GM19240 (cell line): ENCODE measurements at regions not wholly inside any gene's neighbourhood (a gene's known extent, or its start where the extent isn't known, plus 50 kb on each side); places are given as distances from the start of the nearest gene placed in this dataset.

Source experiments
- DNase-seq: peaks from one replicate; pipeline ENCODE4 v3.0.0; 2011; ENCODE audit warnings: low spot score; ENCODE audit not compliant: insufficient read length

GRCh38 chr11:59302991-59303390 is 55.7 kb upstream of the OR5AN1 start:
- DNase-seq, result no peak

GRCh38 chr11:59295435-59295834 is 63.3 kb upstream of the OR5AN1 start:
- DNase-seq, result no peak

GRCh38 chr11:59292611-59293010 is 66.1 kb upstream of the OR5AN1 start:
- DNase-seq, result no peak

GRCh38 chr11:59291228-59291627 is 67.5 kb upstream of the OR5AN1 start:
- DNase-seq, result no peak

GRCh38 chr11:59289356-59290181 is 69.1 kb upstream of the OR5AN1 start:
- no peak for DNase-seq

GRCh38 chr11:59285716-59286260 is 72.9 kb upstream of the OR5AN1 start:
- DNase-seq, result no peak

GRCh38 chr11:59284773-59285129 is 72.0 kb upstream of the MPEG1 start:
- DNase-seq, result no peak

GRCh38 chr11:59283825-59284772 is 71.4 kb upstream of the MPEG1 start:
- DNase-seq, result peak; percentile 43

GRCh38 chr11:59283311-59283710 is 70.6 kb upstream of the MPEG1 start:
- no peak for DNase-seq

- DNase-seq, result no peak
Observed at GRCh38 chr11:59281177-59281576, 68.5 kb upstream of the MPEG1 start.

- no peak for DNase-seq
Observed at GRCh38 chr11:59273373-59273841, 60.7 kb upstream of the MPEG1 start.

GRCh38 chr11:59272771-59273372 is 60.1 kb upstream of the MPEG1 start:
- DNase-seq, result no peak

- no peak for DNase-seq
Observed at GRCh38 chr11:59271811-59272327, 59.1 kb upstream of the MPEG1 start.

GRCh38 chr11:59271247-59271755 is 58.6 kb upstream of the MPEG1 start:
- DNase-seq, result no peak

- DNase-seq, result no peak
Observed at GRCh38 chr11:59267736-59268475, 55.2 kb upstream of the MPEG1 start.

- no peak for DNase-seq
Observed at GRCh38 chr11:59267196-59267595, 54.5 kb upstream of the MPEG1 start.

GRCh38 chr11:59266491-59266890 is 53.8 kb upstream of the MPEG1 start:
- no peak for DNase-seq

- DNase-seq, result no peak
Observed at GRCh38 chr11:59265735-59266134, 53.0 kb upstream of the MPEG1 start.

GRCh38 chr11:59264736-59265135 is 52.0 kb upstream of the MPEG1 start:
- DNase-seq, result no peak

- no peak for DNase-seq
Observed at GRCh38 chr11:59263225-59263894, 50.6 kb upstream of the MPEG1 start.
